Spleen (tissue), 7 donors: ENCODE measurements at regions not wholly inside any gene's neighbourhood (a gene's known extent, or its start where the extent isn't known, plus 50 kb on each side); places are given as distances from the start of the nearest gene placed in this dataset.

Experiments
- POLR2A ChIP-seq, 3 donors: fragments of 450-650 bp; IDR thresholded peaks; one replicate each; pipeline ENCODE4 v1.5.1; 2017; ENCODE audit warnings: antibody characterized with exemption in 3 of 3, mild to moderate bottlenecking in 1 of 3
- POLR2AphosphoS5 ChIP-seq, 3 donors: sonication (generic); formaldehyde crosslinking; IDR thresholded peaks; one replicate each; pipeline ENCODE4 v1.5.1; 2017; ENCODE audit warnings: antibody characterized with exemption in 3 of 3
- TF ChIP-seq, protein P1 (sequence below), 11 experiments: fragments of 200-600 bp in 7 of 11; fragments of 450-650 bp in 4 of 11; sonication (generic) in 4 of 11; IDR thresholded peaks in 8 of 11; conservative IDR thresholded peaks in 3 of 11; 1 replicate in 7 of 11; 2 replicates in 4 of 11; pipeline versions ENCODE4 v1.4.0 to v1.8.0; 2016 to 2021; ENCODE audit warnings: antibody characterized with exemption in 11 of 11, inconsistent platforms in 4 of 11, mild to moderate bottlenecking in 1 of 11
- donor health status: DM: no; HTN: no; CAD: no; lungs with moderate emphysema.
- donor health status: DM: no; HTN: no; CAD: no.
- donor health status: DM: no; HTN: no; CAD: no.

- no peak for TF ChIP-seq POLR2A (IDR thresholded peaks at IDR 0.05)
- TF ChIP-seq, protein P1, sequence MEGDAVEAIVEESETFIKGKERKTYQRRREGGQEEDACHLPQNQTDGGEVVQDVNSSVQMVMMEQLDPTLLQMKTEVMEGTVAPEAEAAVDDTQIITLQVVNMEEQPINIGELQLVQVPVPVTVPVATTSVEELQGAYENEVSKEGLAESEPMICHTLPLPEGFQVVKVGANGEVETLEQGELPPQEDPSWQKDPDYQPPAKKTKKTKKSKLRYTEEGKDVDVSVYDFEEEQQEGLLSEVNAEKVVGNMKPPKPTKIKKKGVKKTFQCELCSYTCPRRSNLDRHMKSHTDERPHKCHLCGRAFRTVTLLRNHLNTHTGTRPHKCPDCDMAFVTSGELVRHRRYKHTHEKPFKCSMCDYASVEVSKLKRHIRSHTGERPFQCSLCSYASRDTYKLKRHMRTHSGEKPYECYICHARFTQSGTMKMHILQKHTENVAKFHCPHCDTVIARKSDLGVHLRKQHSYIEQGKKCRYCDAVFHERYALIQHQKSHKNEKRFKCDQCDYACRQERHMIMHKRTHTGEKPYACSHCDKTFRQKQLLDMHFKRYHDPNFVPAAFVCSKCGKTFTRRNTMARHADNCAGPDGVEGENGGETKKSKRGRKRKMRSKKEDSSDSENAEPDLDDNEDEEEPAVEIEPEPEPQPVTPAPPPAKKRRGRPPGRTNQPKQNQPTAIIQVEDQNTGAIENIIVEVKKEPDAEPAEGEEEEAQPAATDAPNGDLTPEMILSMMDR (IDR thresholded peaks at IDR 0.05 in 8 of 11, conservative IDR thresholded peaks at IDR 0.05 in 3 of 11) = no peak
- no peak for TF ChIP-seq POLR2AphosphoS5 (IDR thresholded peaks at IDR 0.05)
Measured at GRCh38 chr5:148884339-148885020, 58.1 kb downstream of the ADRB2 start.
